Body of pancreas (tissue), 4 donors: ENCODE measurements at regions not wholly inside any gene's neighbourhood (a gene's known extent, or its start where the extent isn't known, plus 50 kb on each side); places are given as distances from the start of the nearest gene placed in this dataset.

Experiments used
- CTCF ChIP-seq, 7 experiments: fragments of 450-650 bp in 4 of 7; fragments of 200-600 bp in 3 of 7; sonication (generic) in 3 of 7; IDR thresholded peaks; one replicate each; pipeline ENCODE4 v1.5.1; 2016 to 2019; ENCODE audit warnings: antibody characterized with exemption in 7 of 7
- POLR2A ChIP-seq, 3 donors: fragments of 450-650 bp; IDR thresholded peaks; one replicate each; pipeline ENCODE4 v1.6.1; 2016; ENCODE audit warnings: antibody characterized with exemption in 3 of 3, mild to moderate bottlenecking in 2 of 3

DNA sequence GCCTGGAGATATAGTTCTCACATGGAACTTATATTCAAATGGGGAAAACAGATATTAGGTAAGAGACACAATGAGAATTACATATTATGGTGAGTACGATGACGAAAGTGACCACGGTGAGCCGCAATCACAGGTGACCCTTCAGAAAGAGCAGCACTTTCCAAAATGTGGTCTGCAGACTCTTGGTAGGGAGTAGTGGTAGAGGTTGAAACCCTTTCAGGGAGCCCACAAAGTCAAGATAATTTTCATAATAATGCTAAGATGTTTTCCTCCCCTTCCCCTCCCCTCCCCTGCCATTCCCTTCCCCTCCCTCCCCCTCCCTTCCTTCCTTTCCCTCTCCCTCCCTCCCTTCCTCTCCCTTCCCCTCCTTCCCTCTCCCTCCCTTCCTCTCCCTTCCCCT is 83.5 kb upstream of the AKT3 start:
- TF ChIP-seq CTCF (IDR thresholded peaks at IDR 0.05) (no peak), POLR2A (IDR thresholded peaks at IDR 0.05) (no peak)
